ENCODE measurements at regions not wholly inside any gene's neighbourhood (a gene's known extent, or its start where the extent isn't known, plus 50 kb on each side); places are given as distances from the start of the nearest gene placed in this dataset.
"Not testable (repeated sequence)": the region's sequence is repeated elsewhere in the genome, so short reads cannot be mapped to it uniquely, and the experiment has no call there.

DNA sequence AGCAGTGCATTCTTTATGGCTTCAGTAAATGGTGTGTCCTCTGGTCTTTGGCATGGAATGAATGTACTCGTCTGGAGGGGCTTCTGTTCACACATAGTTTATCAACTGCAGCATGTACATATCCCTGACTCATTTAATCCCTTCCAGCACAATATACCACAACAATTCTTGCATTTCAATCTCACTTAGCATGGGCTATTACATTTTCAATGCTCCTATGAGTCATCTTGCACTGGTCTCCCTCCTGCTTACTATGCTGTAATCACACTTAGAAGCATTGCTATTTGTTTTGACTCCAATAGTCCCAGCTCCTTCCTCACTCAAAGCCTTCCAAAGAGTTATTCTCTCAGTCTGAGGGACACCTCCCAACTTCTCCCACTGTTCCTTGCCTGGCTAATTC is 180.9 kb upstream of the NUDT10 start:
- TF ChIP-seq, protein P1, sequence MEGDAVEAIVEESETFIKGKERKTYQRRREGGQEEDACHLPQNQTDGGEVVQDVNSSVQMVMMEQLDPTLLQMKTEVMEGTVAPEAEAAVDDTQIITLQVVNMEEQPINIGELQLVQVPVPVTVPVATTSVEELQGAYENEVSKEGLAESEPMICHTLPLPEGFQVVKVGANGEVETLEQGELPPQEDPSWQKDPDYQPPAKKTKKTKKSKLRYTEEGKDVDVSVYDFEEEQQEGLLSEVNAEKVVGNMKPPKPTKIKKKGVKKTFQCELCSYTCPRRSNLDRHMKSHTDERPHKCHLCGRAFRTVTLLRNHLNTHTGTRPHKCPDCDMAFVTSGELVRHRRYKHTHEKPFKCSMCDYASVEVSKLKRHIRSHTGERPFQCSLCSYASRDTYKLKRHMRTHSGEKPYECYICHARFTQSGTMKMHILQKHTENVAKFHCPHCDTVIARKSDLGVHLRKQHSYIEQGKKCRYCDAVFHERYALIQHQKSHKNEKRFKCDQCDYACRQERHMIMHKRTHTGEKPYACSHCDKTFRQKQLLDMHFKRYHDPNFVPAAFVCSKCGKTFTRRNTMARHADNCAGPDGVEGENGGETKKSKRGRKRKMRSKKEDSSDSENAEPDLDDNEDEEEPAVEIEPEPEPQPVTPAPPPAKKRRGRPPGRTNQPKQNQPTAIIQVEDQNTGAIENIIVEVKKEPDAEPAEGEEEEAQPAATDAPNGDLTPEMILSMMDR (IDR thresholded peaks at IDR 0.05; ENCODE audit: control extremely low read depth, extremely low read depth, low read depth, missing control alignments), result no peak
- ChIA-PET POLR2A (no interaction called here), CTCF (no interaction called here)
- no peak for DNase-seq (ENCODE audit: extremely low spot score)

DNA sequence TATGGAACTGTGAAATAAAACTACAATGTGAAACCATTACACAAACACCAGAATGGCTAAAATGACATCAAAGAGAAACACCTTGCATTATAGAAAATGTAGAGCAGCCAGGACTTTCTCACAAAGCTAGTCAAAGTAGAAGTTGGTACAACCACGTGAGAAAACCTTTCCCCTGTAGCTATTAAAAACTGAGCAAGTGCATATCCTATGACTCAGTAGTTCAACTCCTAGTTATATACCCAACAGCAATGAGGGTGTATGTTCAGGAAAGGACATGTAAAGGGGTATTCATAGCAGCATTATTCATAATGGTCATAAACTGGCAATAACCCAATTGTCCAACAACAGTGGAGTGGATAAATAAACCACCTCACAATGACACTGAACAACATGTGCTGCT is 177.5 kb upstream of the NUDT10 start:
- ChIA-PET POLR2A (no interaction called here), CTCF (interaction anchor here (1.1 kb wide), 1 partner anchor 11 kb away, joined by 4 read pairs; no protein-coding TSS in a partner anchor)
- TF ChIP-seq, protein P1 (IDR thresholded peaks at IDR 0.05; ENCODE audit: control extremely low read depth, extremely low read depth, low read depth, missing control alignments), result no peak
- DNase-seq (ENCODE audit: extremely low spot score), result no peak

DNA sequence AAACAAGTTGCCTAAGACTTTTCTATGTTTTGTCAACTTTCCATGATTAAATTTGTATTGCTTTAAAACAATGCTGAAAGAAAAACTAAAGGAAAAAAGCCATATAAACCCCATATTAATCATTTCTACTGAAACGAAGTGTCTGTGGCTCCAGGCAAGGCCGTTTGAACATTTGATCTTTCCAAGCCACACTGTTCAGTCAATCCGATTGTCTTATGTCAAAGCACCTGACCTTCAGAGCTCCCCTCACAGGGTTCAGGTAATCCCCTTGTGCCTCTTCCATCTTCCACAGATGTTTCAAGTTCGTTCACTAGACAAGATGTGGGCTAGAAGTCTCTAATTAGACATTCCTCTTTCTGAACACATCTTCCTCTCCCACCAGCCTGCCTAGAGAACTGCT is 177.1 kb upstream of the NUDT10 start:
- POLR2A ChIA-PET, result no interaction called here
- CTCF ChIA-PET, result interaction anchor here (1.1 kb wide), 1 partner anchor 11 kb away, joined by 4 read pairs; no protein-coding TSS in a partner anchor
- TF ChIP-seq, protein P1 (IDR thresholded peaks at IDR 0.05; ENCODE audit: control extremely low read depth, extremely low read depth, low read depth, missing control alignments), result no peak
- DNase-seq (ENCODE audit: extremely low spot score), result no peak

DNA sequence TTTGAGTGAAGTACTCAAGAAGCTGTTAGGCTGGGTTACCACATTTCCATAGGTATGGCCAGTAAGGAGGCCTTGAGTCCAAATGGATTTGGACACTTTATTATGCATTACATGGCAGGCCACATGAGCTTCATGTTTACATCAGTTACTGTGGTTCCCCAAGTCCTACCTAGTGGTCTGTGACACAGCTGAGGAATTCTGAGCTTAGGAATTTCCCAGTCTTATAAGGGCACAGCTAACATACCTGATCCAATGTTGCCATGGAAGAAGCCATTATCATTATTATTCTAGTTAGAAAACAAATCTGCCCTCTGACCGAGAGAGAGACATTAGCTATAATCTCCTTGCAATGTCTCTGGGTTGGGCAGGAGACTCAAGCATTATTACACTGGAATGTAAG is 174.4 kb upstream of the NUDT10 start:
- CTCF ChIA-PET, result no interaction called here
- TF ChIP-seq, protein P1 (IDR thresholded peaks at IDR 0.05; ENCODE audit: control extremely low read depth, extremely low read depth, low read depth, missing control alignments), result no peak

DNA sequence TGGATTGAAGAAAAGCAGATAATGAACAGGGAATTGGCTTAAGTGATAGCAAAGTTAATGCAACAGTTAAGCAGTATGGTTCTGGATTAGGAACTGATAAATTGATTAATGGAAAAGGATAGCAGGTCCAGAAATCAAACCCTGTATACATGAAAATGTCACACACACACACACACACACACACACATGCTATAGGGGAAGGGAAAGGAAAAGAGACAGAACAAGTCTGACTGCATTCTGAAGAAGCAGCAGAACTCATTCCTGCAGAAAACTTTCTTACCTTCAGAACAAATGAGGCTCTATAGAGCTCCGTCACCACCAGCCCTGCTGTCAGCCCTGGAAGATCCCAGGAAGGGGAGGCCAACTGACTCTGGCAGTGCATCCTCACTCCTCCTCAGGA is 173.2 kb upstream of the NUDT10 start:
- DNase-seq (ENCODE audit: extremely low spot score); CTCF ChIA-PET; POLR2A ChIA-PET: not testable (repeated sequence)

More for the DNA sequence above, 174.4 kb upstream of the NUDT10 start:
- POLR2A ChIA-PET, result no interaction called here
- DNase-seq (ENCODE audit: extremely low spot score), result no peak

DNA sequence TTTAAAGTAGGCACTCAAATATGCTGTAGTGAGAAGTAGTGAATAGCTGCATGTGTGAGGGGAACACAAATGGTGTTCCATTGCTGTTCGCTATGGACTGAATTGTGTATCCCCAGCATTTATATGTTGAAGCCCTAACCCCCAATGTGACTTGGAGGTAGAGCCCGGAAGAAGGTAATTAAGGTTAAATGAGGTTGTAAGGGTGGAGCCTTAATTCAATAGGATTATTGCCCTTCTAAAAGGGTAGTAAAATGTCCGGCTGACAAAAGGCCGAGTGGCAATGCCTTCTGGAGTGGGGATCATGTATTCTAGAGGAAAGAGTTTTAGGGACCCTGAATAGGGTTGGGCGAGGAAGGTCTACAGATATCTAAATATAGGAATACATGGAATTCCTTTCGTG is 168.9 kb upstream of the NUDT10 start:
- TF ChIP-seq, protein P1 (IDR thresholded peaks at IDR 0.05; ENCODE audit: control extremely low read depth, extremely low read depth, low read depth, missing control alignments), result no peak
- no peak for DNase-seq (ENCODE audit: extremely low spot score)
- ChIA-PET POLR2A (no interaction called here), CTCF (no interaction called here)

DNA sequence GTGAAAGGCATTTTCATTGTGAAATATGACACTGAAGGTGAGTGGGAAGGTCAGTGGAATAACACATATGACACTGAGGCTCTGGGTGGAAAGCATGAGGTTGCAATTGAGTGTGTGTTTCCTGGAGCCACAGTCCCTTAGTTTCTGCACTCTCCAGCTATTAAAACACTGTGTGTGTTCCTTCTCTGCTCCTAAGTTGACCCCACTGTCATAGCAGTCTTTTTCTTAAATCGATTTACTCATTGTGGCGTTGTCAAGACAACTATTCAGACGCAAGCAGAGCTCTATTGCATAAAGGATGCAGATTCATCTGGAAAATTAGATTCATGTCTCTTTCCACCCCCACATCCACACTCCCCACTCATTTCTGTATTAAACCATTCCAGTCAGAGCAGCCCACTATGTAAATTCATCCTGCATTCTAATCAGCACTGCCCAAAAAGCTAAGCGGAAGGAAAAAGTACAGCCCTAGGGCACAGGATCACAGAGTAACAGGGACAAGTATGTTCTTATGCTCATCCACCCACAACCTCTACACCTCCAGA is 154.2 kb upstream of the NUDT10 start:
- DNase-seq (ENCODE audit: extremely low spot score); POLR2A ChIA-PET: not testable (repeated sequence)
- CTCF ChIA-PET, result interaction anchor here (1.2 kb wide), 1 partner anchor 34 kb away, joined by 3 read pairs; no protein-coding TSS in a partner anchor

DNA sequence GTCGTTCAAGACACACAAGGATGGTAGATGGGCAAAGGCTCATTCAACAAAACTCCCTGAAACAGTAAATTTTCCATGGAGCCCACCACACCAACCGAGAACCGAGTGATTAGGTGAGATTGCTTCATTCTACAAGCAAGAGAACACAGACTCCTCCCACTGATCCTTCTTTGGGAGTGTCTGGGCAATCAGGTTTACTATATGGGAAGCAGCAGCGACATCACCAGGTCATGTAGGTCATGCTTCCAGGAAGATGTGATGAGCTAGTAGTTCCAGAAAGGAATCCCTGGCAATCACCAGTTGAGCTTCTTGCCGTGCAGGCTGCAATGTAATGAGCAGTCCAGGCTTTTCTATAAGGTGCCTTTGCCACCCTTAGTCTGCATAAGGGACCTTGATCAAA is 152.8 kb upstream of the NUDT10 start:
- CTCF ChIA-PET; POLR2A ChIA-PET; DNase-seq (ENCODE audit: extremely low spot score): not testable (repeated sequence)

Measured in GM10248 (cell line).